Mammary epithelial cell (primary cell): ENCODE measurements at regions not wholly inside any gene's neighbourhood (a gene's known extent, or its start where the extent isn't known, plus 50 kb on each side); places are given as distances from the start of the nearest gene placed in this dataset.

Experiments used
- CTCF ChIP-seq, 2 donors: IDR thresholded peaks in 1 of 2; conservative IDR thresholded peaks in 1 of 2; 2 replicates each; pipeline ENCODE4 v1.5.1; 2011 to 2012; ENCODE audit warnings: inconsistent platforms in 2 of 2, low read length in 2 of 2, mild to moderate bottlenecking in 2 of 2, control low read depth in 1 of 2, low read depth in 1 of 2; ENCODE audit not compliant: insufficient read depth in 1 of 2; ENCODE audit errors: extremely low read depth in 1 of 2
- EZH2 ChIP-seq: IDR thresholded peaks from 2 replicates; pipeline ENCODE4 v1.6.1; 2012; ENCODE audit warnings: low read length, inconsistent platforms, borderline replicate concordance

DNA sequence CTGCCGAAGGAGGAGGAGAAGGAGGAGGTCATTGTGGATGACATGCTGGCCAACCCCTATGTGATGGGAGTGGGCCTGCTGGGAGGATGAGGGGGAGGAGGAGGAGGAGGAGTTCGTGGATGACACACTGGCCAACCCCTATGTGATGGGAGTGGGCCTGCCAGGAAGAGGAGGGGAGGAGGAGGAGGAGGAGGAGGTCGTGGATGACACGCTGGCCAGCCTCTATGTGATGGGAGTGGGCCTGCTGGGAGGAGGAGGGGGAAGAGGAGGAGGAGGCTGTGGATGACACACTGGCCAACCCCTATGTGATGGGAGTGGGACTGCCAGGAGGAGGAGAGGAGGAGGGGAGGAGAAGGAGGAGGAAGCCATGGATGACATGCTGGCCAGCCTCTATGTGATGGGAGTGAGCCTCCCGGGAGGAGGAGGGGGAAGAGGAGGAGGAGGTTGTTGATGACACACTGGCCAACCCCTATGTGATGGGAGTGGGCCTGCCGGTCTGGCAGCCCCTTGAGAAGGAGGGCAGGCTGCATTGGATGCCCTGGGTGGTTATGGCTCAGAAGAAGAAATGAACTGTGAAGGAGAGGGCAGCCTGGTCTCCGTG, 55.7 kb upstream of the WNT7A start:
- TF ChIP-seq EZH2: no peak
- TF ChIP-seq CTCF (conservative IDR thresholded peaks at IDR 0.05 in 1 of 2, IDR thresholded peaks at IDR 0.05 in 1 of 2; ENCODE audit: extremely low read depth in 1 of 2, insufficient read depth in 1 of 2, low read depth in 1 of 2, low read length in 2 of 2): no peak
